Osteoblast (primary cell): ENCODE measurements at regions not wholly inside any gene's neighbourhood (a gene's known extent, or its start where the extent isn't known, plus 50 kb on each side); places are given as distances from the start of the nearest gene placed in this dataset.

Experiments
- DNase-seq: peaks from one replicate; pipeline ENCODE4 v3.0.0; 2011; ENCODE audit warnings: low spot score, mixed read lengths; ENCODE audit not compliant: insufficient read length; ENCODE audit errors: missing footprints
- H2AFZ ChIP-seq: 2 replicates; pipeline ENCODE4 v1.6.0; 2011; ENCODE audit warnings: mild to moderate bottlenecking, low read length
- H3K27ac ChIP-seq: 2 replicates; pipeline ENCODE4 v1.5.1; 2011; ENCODE audit warnings: mild to moderate bottlenecking, low read depth, low read length, moderate library complexity
- H3K27me3 ChIP-seq: 2 replicates; pipeline ENCODE4 v1.6.0; 2012; ENCODE audit warnings: mild to moderate bottlenecking, control low read depth, inconsistent platforms, low read length, moderate library complexity; ENCODE audit not compliant: insufficient read depth
- H3K36me3 ChIP-seq: 2 replicates; pipeline ENCODE4 v1.5.1; 2011; ENCODE audit warnings: mild to moderate bottlenecking, low read length, control low read depth, moderate library complexity; ENCODE audit not compliant: insufficient read depth
- H3K4me1 ChIP-seq: 2 replicates; pipeline ENCODE4 v1.5.1; 2011; ENCODE audit warnings: mild to moderate bottlenecking, low read length, control low read depth, moderate library complexity; ENCODE audit not compliant: insufficient read depth
- H3K4me2 ChIP-seq: 2 replicates; pipeline ENCODE4 v1.6.0; 2011; ENCODE audit warnings: mild to moderate bottlenecking, low read length; ENCODE audit not compliant: insufficient read depth
- H3K4me3 ChIP-seq: fragments of 200-600 bp; sonication (generic); 3 replicates; pipeline ENCODE4 v1.5.1; 2012; ENCODE audit warnings: mild to moderate bottlenecking, low read length, inconsistent platforms; ENCODE audit not compliant: insufficient read depth
- H3K79me2 ChIP-seq: 2 replicates; pipeline ENCODE4 v1.6.0; 2012; ENCODE audit warnings: mild to moderate bottlenecking, low read length, control low read depth, inconsistent platforms; ENCODE audit not compliant: insufficient read depth
- H3K9me3 ChIP-seq: 2 replicates; pipeline ENCODE4 v1.5.1; 2011; ENCODE audit warnings: low read depth, low read length, control low read depth
- H4K20me1 ChIP-seq: 2 replicates; pipeline ENCODE4 v1.6.0; 2012; ENCODE audit warnings: mild to moderate bottlenecking, low read length, control low read depth; ENCODE audit not compliant: insufficient read depth
- TF ChIP-seq, protein P1 (sequence below): IDR thresholded peaks from 2 replicates; pipeline ENCODE4 v1.5.1; 2011; ENCODE audit warnings: mild to moderate bottlenecking, low read depth, low read length, moderate library complexity; ENCODE audit errors: extremely low read depth

DNA sequence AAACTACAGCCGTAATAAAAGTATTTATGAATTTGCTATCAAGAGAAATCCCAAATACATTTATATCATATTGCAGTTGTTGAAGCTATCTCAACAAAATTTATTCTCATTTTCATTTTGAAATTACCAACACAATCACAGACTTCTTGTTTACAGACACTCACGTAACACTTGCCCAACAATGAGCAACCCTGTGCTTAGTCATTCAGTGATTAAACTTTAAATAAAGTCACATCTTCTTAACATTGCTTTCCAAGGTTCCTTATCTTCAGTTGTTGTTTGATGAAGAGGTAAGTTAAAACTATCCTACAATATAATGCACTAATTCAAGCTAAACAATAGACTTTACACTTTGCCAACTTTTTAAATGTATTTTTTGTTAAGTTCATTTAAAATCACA lies 601.8 kb downstream of the SLC16A7 start:
- Histone ChIP-seq H3K36me3 (no peaks in the 10 kb centered on the region), H3K4me3 (no peak overlapping the region), H2AFZ (no peak overlapping the region), H3K4me1 (no peaks in the 10 kb centered on the region), H3K27ac (no peak overlapping the region), H3K27me3 (no peaks in the 10 kb centered on the region), H3K4me2 (no peak overlapping the region), H3K79me2 (no peaks in the 10 kb centered on the region), H4K20me1 (no peaks in the 10 kb centered on the region), H3K9me3 (peaks cover 1% of the 10 kb centered on the region)
- TF ChIP-seq, protein P1, sequence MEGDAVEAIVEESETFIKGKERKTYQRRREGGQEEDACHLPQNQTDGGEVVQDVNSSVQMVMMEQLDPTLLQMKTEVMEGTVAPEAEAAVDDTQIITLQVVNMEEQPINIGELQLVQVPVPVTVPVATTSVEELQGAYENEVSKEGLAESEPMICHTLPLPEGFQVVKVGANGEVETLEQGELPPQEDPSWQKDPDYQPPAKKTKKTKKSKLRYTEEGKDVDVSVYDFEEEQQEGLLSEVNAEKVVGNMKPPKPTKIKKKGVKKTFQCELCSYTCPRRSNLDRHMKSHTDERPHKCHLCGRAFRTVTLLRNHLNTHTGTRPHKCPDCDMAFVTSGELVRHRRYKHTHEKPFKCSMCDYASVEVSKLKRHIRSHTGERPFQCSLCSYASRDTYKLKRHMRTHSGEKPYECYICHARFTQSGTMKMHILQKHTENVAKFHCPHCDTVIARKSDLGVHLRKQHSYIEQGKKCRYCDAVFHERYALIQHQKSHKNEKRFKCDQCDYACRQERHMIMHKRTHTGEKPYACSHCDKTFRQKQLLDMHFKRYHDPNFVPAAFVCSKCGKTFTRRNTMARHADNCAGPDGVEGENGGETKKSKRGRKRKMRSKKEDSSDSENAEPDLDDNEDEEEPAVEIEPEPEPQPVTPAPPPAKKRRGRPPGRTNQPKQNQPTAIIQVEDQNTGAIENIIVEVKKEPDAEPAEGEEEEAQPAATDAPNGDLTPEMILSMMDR = no peak
- DNase-seq = no peak

DNA sequence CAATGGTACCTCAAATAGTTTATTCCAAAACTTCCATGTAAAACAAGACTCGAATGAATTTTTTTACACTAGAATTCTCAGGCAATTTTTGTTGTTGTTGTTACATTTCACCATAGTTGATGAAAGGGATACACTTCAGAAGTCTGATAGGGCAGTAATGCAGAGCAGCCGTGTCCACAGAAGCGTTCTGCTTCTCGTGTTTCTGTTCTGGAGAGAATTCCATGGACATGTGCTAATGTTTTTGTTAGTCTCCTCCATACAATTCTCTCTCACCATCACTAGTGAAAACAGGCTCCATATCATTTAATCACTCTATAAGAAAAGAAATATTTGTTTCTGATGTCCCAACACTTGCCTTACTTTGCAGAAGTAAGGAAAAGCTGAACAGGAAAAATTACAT lies 606.1 kb downstream of the SLC16A7 start:
- Histone ChIP-seq H3K79me2 (no peaks in the 10 kb centered on the region), H3K27ac (no peak overlapping the region), H3K9me3 (no peaks in the 10 kb centered on the region), H4K20me1 (no peaks in the 10 kb centered on the region), H3K27me3 (no peaks in the 10 kb centered on the region), H3K4me3 (no peak overlapping the region), H3K36me3 (no peaks in the 10 kb centered on the region), H3K4me1 (no peaks in the 10 kb centered on the region), H2AFZ (no peak overlapping the region), H3K4me2 (no peak overlapping the region)
- no peak for DNase-seq
- TF ChIP-seq, protein P1 = no peak

- Histone ChIP-seq H3K4me1 (no peaks in the 10 kb centered on the region), H2AFZ (no peak overlapping the region), H3K79me2 (no peaks in the 10 kb centered on the region), H3K9me3 (no peaks in the 10 kb centered on the region), H4K20me1 (no peaks in the 10 kb centered on the region), H3K27ac (no peak overlapping the region), H3K4me2 (no peak overlapping the region), H3K4me3 (no peak overlapping the region), H3K27me3 (no peaks in the 10 kb centered on the region), H3K36me3 (no peaks in the 10 kb centered on the region)
- DNase-seq = no peak
- TF ChIP-seq, protein P1 = no peak
Measured at GRCh38 chr12:60205500-60205899, 609.7 kb downstream of the SLC16A7 start.

- TF ChIP-seq, protein P1 = no peak
- H3K4me1 ChIP-seq = no peaks in the 10 kb centered on the region
- H2AFZ ChIP-seq = no peak overlapping the region
- H3K36me3 ChIP-seq = no peaks in the 10 kb centered on the region
- H3K27me3 ChIP-seq = no peaks in the 10 kb centered on the region
- DNase-seq = no peak
- H4K20me1 ChIP-seq = no peaks in the 10 kb centered on the region
- H3K9me3 ChIP-seq = no peaks in the 10 kb centered on the region
- H3K27ac ChIP-seq = no peak overlapping the region
- H3K4me3 ChIP-seq = no peak overlapping the region
- no peak overlapping the region for H3K4me2 ChIP-seq
- H3K79me2 ChIP-seq = no peaks in the 10 kb centered on the region
Measured at GRCh38 chr12:60209521-60209920, 613.7 kb downstream of the SLC16A7 start.
